Neuronal stem cell (in vitro differentiated cells): ENCODE measurements at regions not wholly inside any gene's neighbourhood (a gene's known extent, or its start where the extent isn't known, plus 50 kb on each side); places are given as distances from the start of the nearest gene placed in this dataset.

Source experiments
- DNase-seq: peaks from one replicate; pipeline ENCODE4 v3.0.0-alpha.2; 2013; ENCODE audit warnings: low spot score
- H2AFZ ChIP-seq: one replicate; pipeline ENCODE4 v1.6.1; 2013; ENCODE audit warnings: mild to moderate bottlenecking, low read length, inconsistent platforms
- H2AK5ac ChIP-seq: 2 replicates; pipeline ENCODE4 v1.6.1; 2013; ENCODE audit warnings: low read depth, mild to moderate bottlenecking, inconsistent platforms, low read length, moderate library complexity, mixed read lengths
- H2BK120ac ChIP-seq: 2 replicates; pipeline ENCODE4 v1.6.1; 2013; ENCODE audit warnings: low read depth, mild to moderate bottlenecking, inconsistent platforms, low read length, moderate library complexity, mixed read lengths
- H2BK12ac ChIP-seq: one replicate; pipeline ENCODE4 v1.6.1; 2013; ENCODE audit warnings: low read length, inconsistent platforms
- H2BK15ac ChIP-seq: 2 replicates; pipeline ENCODE4 v1.6.1; 2013; ENCODE audit warnings: mild to moderate bottlenecking, low read length, inconsistent platforms, mixed read lengths
- H2BK5ac ChIP-seq: one replicate; pipeline ENCODE4 v1.6.1; 2013; ENCODE audit warnings: inconsistent platforms, mild to moderate bottlenecking, low read length, moderate library complexity
- H3K14ac ChIP-seq: one replicate; pipeline ENCODE4 v1.6.1; 2013; ENCODE audit warnings: low read length, inconsistent platforms
- H3K18ac ChIP-seq: 2 replicates; pipeline ENCODE4 v1.6.1; 2013; ENCODE audit warnings: low read length, inconsistent platforms
- H3K23ac ChIP-seq: 2 replicates; pipeline ENCODE4 v1.6.1; 2013; ENCODE audit warnings: low read depth, mild to moderate bottlenecking, mixed read lengths, low read length, inconsistent platforms; ENCODE audit not compliant: poor library complexity
- H3K27ac ChIP-seq: replicated peaks from 3 replicates; pipeline ENCODE4 v1.5.1; 2013; ENCODE audit warnings: low read length, inconsistent platforms
- H3K27me3 ChIP-seq, 3 experiments: 2 replicates each; pipeline ENCODE4 v1.6.1; 2013; ENCODE audit warnings: low read length in 3 of 3, mild to moderate bottlenecking in 2 of 3, inconsistent platforms in 1 of 3, low read depth in 1 of 3, mixed read lengths in 1 of 3, moderate library complexity in 1 of 3; ENCODE audit not compliant: control insufficient read depth in 3 of 3, insufficient read depth in 3 of 3
- H3K36me3 ChIP-seq, 2 donors: replicated peaks in 1 of 2; 2 replicates each; pipeline ENCODE4 v1.6.1; 2013; ENCODE audit warnings: low read length in 2 of 2; ENCODE audit not compliant: control insufficient read depth in 2 of 2, insufficient read depth in 2 of 2
- H3K4ac ChIP-seq: 2 replicates; pipeline ENCODE4 v1.6.1; 2013; ENCODE audit warnings: inconsistent platforms, mild to moderate bottlenecking, low read length, moderate library complexity
- H3K4me1 ChIP-seq, 2 donors: 1 replicate in 1 of 2; 2 replicates in 1 of 2; pipeline ENCODE4 v1.6.1; 2013; ENCODE audit warnings: low read length in 2 of 2, low read depth in 1 of 2; ENCODE audit not compliant: control insufficient read depth in 2 of 2, insufficient read depth in 1 of 2
- H3K4me2 ChIP-seq: one replicate; pipeline ENCODE4 v1.6.1; 2013; ENCODE audit warnings: mild to moderate bottlenecking, low read length, inconsistent platforms; ENCODE audit not compliant: insufficient read depth, poor library complexity, severe bottlenecking
- H3K4me3 ChIP-seq, 2 donors: 2 replicates each; pipeline ENCODE4 v1.5.1; 2013; ENCODE audit warnings: low read length in 2 of 2, mild to moderate bottlenecking in 2 of 2, inconsistent platforms in 1 of 2, moderate library complexity in 1 of 2
- H3K79me1 ChIP-seq: one replicate; pipeline ENCODE4 v1.6.1; 2013; ENCODE audit warnings: low read depth, mild to moderate bottlenecking, inconsistent platforms, low read length, moderate library complexity
- H3K9ac ChIP-seq: one replicate; pipeline ENCODE4 v1.6.1; 2013; ENCODE audit warnings: mild to moderate bottlenecking, low read depth, low read length, inconsistent platforms; ENCODE audit not compliant: poor library complexity
- H3K9me3 ChIP-seq, 2 donors: replicated peaks in 1 of 2; 2 replicates each; pipeline versions ENCODE3 to v1.6.1; 2013; ENCODE audit warnings: low read length in 2 of 2, mild to moderate bottlenecking in 2 of 2, inconsistent platforms in 1 of 2, low read depth in 1 of 2, mixed read lengths in 1 of 2, moderate library complexity in 1 of 2; ENCODE audit not compliant: control insufficient read depth in 2 of 2, insufficient read depth in 1 of 2
- H4K8ac ChIP-seq: one replicate; pipeline ENCODE4 v1.6.1; 2013; ENCODE audit warnings: low read depth, mild to moderate bottlenecking, inconsistent platforms, low read length, moderate library complexity
- H4K91ac ChIP-seq: one replicate; pipeline ENCODE4 v1.6.1; 2013; ENCODE audit warnings: low read length, low read depth, mild to moderate bottlenecking, inconsistent platforms; ENCODE audit not compliant: poor library complexity
- WGBS, 2 donors: extraction: QIAGEN DNeasy Blood & Tissue Kit; methylation state at CpG; one replicate each; pipeline ENCODE4 v1.1.7; 2013; ENCODE audit warnings: missing lambda C conversion rate in 2 of 2, mixed read lengths in 1 of 2; ENCODE audit not compliant: insufficient read length in 2 of 2, insufficient replicate concordance in 1 of 2; ENCODE audit errors: extremely low coverage in 2 of 2; 5-methylcytosine and 5-hydroxymethylcytosine counted together

- Histone ChIP-seq H2BK12ac (no peak overlapping the region), H4K8ac (no peak overlapping the region), H3K36me3 (no peaks in the 10 kb centered on the region), H3K4me3 (no peak overlapping the region), H3K79me1 (no peaks in the 10 kb centered on the region), H3K27ac (no peak overlapping the region), H3K18ac (no peak overlapping the region), H2AFZ (no peak overlapping the region), H3K9me3 (no peaks in the 10 kb centered on the region), H2AK5ac (peak overlapping the region; percentile 6), H2BK120ac (no peak overlapping the region), H3K4me1 (peaks cover 0 to 4% of the 10 kb centered on the region in 2 donors), H4K91ac (no peak overlapping the region), H3K4ac (no peak overlapping the region), H3K27me3 (no peaks in the 10 kb centered on the region), H3K4me2 (no peak overlapping the region), H2BK5ac (no peak overlapping the region), H3K23ac (no peak overlapping the region), H2BK15ac (no peak overlapping the region), H3K9ac (no peak overlapping the region), H3K14ac (no peak overlapping the region)
- no CpG with 5 or more reads among the region's 9 CpGs for WGBS, 2 donors
- DNase-seq: no peak
These were observed 338.9 kb upstream of the C16orf82 start for GRCh38 chr16:26727848-26728247.

GRCh38 chr16:26729951-26730541 lies 336.7 kb upstream of the C16orf82 start:
- Histone ChIP-seq H3K9me3 (no peaks in the 10 kb centered on the region), H2AK5ac (no peak overlapping the region), H4K91ac (no peak overlapping the region), H2AFZ (no peak overlapping the region), H3K4ac (no peak overlapping the region), H2BK15ac (no peak overlapping the region), H2BK12ac (no peak overlapping the region), H3K23ac (no peak overlapping the region), H3K36me3 (no peaks in the 10 kb centered on the region), H3K79me1 (no peaks in the 10 kb centered on the region), H2BK120ac (no peak overlapping the region), H3K18ac (no peak overlapping the region), H4K8ac (no peak overlapping the region), H3K27ac (no peak overlapping the region), H3K4me2 (no peak overlapping the region), H3K4me3 (no peak overlapping the region), H3K14ac (no peak overlapping the region), H3K27me3 (no peaks in the 10 kb centered on the region), H2BK5ac (no peak overlapping the region), H3K4me1 (peaks cover 0 to 4% of the 10 kb centered on the region in 2 donors), H3K9ac (no peak overlapping the region)
- no peak for DNase-seq
- no CpG with 5 or more reads among the region's 2 CpGs for WGBS, 2 donors

GRCh38 chr16:26731729-26732128 lies 335.0 kb upstream of the C16orf82 start:
- H3K4me1 ChIP-seq: no peaks in the 10 kb centered on the region
- no peak overlapping the region for H3K23ac ChIP-seq
- no peak overlapping the region for H3K27ac ChIP-seq
- no peak overlapping the region for H2BK120ac ChIP-seq
- no peak overlapping the region for H2BK15ac ChIP-seq
- no peak overlapping the region for H2AFZ ChIP-seq
- H3K4ac ChIP-seq: no peak overlapping the region
- DNase-seq: no peak
- no peak overlapping the region for H2AK5ac ChIP-seq
- H3K18ac ChIP-seq: no peak overlapping the region
- H3K14ac ChIP-seq: no peak overlapping the region
- H3K79me1 ChIP-seq: no peaks in the 10 kb centered on the region
- H3K36me3 ChIP-seq: no peaks in the 10 kb centered on the region
- H3K4me2 ChIP-seq: no peak overlapping the region
- H3K9me3 ChIP-seq: no peaks in the 10 kb centered on the region
- no peak overlapping the region for H3K4me3 ChIP-seq
- no peak overlapping the region for H4K91ac ChIP-seq
- WGBS, 2 donors: no CpG with 5 or more reads among the region's 4 CpGs
- H3K27me3 ChIP-seq: no peaks in the 10 kb centered on the region
- no peak overlapping the region for H3K9ac ChIP-seq
- no peak overlapping the region for H4K8ac ChIP-seq
- no peak overlapping the region for H2BK5ac ChIP-seq
- no peak overlapping the region for H2BK12ac ChIP-seq

GRCh38 chr16:26733710-26734109 lies 333.0 kb upstream of the C16orf82 start:
- H3K79me1 ChIP-seq: no peaks in the 10 kb centered on the region
- no peak overlapping the region for H2BK15ac ChIP-seq
- H2AK5ac ChIP-seq: no peak overlapping the region
- H3K4me1 ChIP-seq: no peaks in the 10 kb centered on the region
- H3K14ac ChIP-seq: no peak overlapping the region
- H3K4me3 ChIP-seq: no peak overlapping the region
- no peaks in the 10 kb centered on the region for H3K27me3 ChIP-seq
- no peaks in the 10 kb centered on the region for H3K36me3 ChIP-seq
- no peak overlapping the region for H2BK12ac ChIP-seq
- H2AFZ ChIP-seq: no peak overlapping the region
- no peak overlapping the region for H3K4ac ChIP-seq
- H3K18ac ChIP-seq: no peak overlapping the region
- no peak overlapping the region for H3K9ac ChIP-seq
- no peak overlapping the region for H4K91ac ChIP-seq
- no CpG with 5 or more reads among the region's 1 CpG for WGBS, 2 donors
- no peak overlapping the region for H2BK120ac ChIP-seq
- H3K27ac ChIP-seq: no peak overlapping the region
- H3K9me3 ChIP-seq: no peaks in the 10 kb centered on the region
- H3K4me2 ChIP-seq: no peak overlapping the region
- no peak for DNase-seq
- no peak overlapping the region for H2BK5ac ChIP-seq
- no peak overlapping the region for H4K8ac ChIP-seq
- H3K23ac ChIP-seq: no peak overlapping the region
